ENCODE measurements at regions not wholly inside any gene's neighbourhood (a gene's known extent, or its start where the extent isn't known, plus 50 kb on each side); places are given as distances from the start of the nearest gene placed in this dataset.
"Not testable (repeated sequence)": the region's sequence is repeated elsewhere in the genome, so short reads cannot be mapped to it uniquely, and the experiment has no call there.

DNA sequence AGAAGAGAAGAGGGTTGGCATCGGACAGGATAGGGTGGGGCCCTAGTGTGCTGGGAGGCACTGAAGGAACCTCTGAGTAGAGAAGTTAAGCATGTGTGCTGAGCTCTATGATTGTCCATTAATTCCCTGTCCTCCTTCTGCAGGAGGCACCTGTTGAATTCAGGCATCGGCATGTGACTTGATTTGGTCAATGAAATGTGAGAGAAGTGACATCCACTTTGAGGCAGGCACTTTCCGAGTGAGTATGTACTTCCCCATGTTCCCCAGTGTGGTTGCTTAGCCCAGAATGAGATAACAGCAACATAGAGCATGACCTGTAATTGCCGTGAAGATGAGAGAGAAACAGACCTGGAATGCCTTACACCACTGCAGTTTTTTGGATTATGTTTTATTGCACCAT, 224.8 kb downstream of the RPLP1 start:
- ATAC-seq, result no peak
- peaks cover 0 to 3% (median 0%) of the 10 kb centered on the region in 3 donors for H3K9me3 ChIP-seq
- H3K27ac ChIP-seq, result no peak overlapping the region
- no peak for TF ChIP-seq EP300 (IDR thresholded peaks at IDR 0.05)
- TF ChIP-seq POLR2AphosphoS5 (IDR thresholded peaks at IDR 0.05), result no peak
- TF ChIP-seq, protein P1, sequence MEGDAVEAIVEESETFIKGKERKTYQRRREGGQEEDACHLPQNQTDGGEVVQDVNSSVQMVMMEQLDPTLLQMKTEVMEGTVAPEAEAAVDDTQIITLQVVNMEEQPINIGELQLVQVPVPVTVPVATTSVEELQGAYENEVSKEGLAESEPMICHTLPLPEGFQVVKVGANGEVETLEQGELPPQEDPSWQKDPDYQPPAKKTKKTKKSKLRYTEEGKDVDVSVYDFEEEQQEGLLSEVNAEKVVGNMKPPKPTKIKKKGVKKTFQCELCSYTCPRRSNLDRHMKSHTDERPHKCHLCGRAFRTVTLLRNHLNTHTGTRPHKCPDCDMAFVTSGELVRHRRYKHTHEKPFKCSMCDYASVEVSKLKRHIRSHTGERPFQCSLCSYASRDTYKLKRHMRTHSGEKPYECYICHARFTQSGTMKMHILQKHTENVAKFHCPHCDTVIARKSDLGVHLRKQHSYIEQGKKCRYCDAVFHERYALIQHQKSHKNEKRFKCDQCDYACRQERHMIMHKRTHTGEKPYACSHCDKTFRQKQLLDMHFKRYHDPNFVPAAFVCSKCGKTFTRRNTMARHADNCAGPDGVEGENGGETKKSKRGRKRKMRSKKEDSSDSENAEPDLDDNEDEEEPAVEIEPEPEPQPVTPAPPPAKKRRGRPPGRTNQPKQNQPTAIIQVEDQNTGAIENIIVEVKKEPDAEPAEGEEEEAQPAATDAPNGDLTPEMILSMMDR (IDR thresholded peaks at IDR 0.05), result no peak
- no peak for TF ChIP-seq POLR2A (IDR thresholded peaks at IDR 0.05)
- H3K4me3 ChIP-seq, result no peak overlapping the region
- H3K27me3 ChIP-seq, result peaks cover 17% of the 10 kb centered on the region
- H3K4me1 ChIP-seq, result no peaks in the 10 kb centered on the region
- WGBS, 2 donors (ENCODE audit: low coverage in 1 of 2), result 54 to 96% methylated on average over 3 to 4 of the region's 4 CpGs
- H3K36me3 ChIP-seq, result no peaks in the 10 kb centered on the region

DNA sequence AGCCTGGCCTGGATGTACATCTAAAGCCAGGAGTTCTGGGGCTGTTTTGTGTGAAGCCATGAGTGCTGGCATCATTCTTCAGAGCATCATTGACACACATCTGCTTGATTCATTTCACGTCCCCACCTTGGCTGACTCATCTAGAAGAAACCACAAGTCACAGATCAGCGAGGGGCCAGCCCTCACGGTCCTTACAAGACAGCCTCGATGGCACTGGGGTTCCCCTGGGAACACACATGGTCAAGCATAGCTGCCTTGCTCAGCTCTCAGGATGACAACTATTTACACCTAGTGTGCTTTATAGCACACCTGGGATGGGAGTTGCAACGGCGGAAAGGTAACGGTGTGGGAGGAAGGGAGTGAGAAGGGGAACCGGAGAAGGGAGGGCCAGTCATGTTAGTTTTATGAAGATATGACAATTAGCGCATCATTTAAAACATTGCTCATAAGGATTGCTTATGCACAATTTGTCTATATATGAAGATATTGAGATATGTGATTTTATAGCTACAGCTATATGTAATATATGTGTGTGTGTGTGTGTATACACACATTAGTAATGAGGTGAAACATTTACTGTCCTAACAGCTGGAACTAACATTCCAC, 227.1 kb downstream of the RPLP1 start:
- no peaks in the 10 kb centered on the region for H3K4me1 ChIP-seq
- H3K27me3 ChIP-seq, result peaks cover 17% of the 10 kb centered on the region
- 82 to 83% methylated on average over 5 to 6 of the region's 9 CpGs for WGBS, 2 donors (ENCODE audit: low coverage in 1 of 2)
- H3K27ac ChIP-seq, result no peak overlapping the region
- H3K9me3 ChIP-seq, result peaks cover 0 to 12% (median 0%) of the 10 kb centered on the region in 3 donors
- TF ChIP-seq POLR2A (IDR thresholded peaks at IDR 0.05), result no peak
- TF ChIP-seq, protein P1 (IDR thresholded peaks at IDR 0.05), result no peak
- TF ChIP-seq POLR2AphosphoS5 (IDR thresholded peaks at IDR 0.05), result no peak
- TF ChIP-seq EP300 (IDR thresholded peaks at IDR 0.05), result no peak
- no peak for ATAC-seq
- no peaks in the 10 kb centered on the region for H3K36me3 ChIP-seq
- no peak overlapping the region for H3K4me3 ChIP-seq

DNA sequence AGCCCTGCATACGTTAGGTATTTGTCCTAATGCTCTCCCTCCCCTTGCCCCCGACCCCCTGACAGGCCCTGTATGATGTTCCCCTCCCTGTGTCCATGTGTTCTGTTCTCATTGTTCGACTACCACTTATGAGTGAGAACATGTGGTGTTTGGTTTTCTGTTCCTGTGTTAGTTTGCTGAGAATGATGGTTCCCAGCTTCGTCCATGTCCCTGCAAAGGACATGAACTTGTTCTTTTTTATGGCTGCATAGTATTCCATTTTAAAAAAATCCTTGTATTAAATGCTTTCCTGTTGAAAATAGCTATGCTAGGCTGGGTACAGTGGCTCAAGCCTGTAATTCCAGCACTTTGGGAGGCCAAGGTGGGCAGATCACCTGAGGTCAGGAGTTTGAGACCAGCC, 232.2 kb downstream of the RPLP1 start:
- not testable (repeated sequence) for H3K36me3 ChIP-seq, H3K4me3 ChIP-seq, H3K27me3 ChIP-seq, H3K27ac ChIP-seq, ATAC-seq, H3K4me1 ChIP-seq
- 73 to 87% methylated on average over 4 of the region's 4 CpGs for WGBS, 2 donors (ENCODE audit: low coverage in 1 of 2)
- peaks cover 0 to 36% (median 0%) of the 10 kb centered on the region in 3 donors for H3K9me3 ChIP-seq

DNA sequence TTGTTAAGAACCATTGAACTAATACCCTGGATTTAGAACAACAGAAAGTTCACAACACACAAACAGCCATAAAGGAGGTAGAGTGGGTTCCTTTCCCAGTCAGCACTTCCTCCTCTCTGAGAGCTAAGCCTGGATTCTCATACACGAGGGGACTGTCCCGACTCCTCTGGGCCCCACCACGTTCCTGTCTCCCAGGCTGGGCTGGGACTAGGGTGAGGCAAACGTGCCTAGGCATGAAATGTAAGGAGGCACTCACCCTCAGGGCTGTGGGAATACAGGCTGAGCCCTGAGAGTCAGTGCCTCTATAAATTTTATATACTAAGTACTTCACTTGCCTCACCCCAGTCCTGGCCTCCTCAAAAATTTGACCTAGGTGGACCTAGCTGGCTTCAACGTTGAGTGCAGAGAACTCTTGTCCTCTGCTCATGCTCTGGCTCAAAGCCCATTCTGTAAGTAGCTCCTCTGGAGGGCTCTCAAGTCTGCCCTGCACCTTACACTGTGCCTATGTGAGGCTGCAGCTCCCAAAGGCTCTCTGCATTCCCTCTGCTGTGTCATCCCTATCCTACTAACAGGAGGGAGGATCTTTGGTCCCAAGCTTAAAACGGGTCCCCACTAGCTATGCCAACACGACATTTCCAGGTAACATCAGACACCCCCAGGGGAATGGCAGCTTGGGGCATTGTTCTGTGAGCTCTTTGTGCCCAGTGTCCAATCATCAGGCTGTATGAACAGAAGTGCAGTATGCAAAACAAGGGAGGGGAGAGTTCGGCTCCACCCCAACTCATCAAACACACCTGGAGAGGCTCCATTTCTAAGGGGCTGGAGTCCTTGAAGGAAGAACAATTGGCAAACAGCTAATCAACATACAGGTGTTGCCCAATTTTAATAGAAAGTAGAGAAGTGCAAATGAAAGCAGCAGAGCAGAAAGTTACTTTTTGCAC, 233.2 kb downstream of the RPLP1 start:
- no peak for ATAC-seq
- WGBS, 2 donors (ENCODE audit: low coverage in 1 of 2), result 52 to 60% methylated on average over 2 to 4 of the region's 8 CpGs
- TF ChIP-seq EP300 (IDR thresholded peaks at IDR 0.05) (no peak), POLR2A (IDR thresholded peaks at IDR 0.05) (no peak), POLR2AphosphoS5 (IDR thresholded peaks at IDR 0.05) (no peak)
- TF ChIP-seq, protein P1 (IDR thresholded peaks at IDR 0.05), result no peak

DNA sequence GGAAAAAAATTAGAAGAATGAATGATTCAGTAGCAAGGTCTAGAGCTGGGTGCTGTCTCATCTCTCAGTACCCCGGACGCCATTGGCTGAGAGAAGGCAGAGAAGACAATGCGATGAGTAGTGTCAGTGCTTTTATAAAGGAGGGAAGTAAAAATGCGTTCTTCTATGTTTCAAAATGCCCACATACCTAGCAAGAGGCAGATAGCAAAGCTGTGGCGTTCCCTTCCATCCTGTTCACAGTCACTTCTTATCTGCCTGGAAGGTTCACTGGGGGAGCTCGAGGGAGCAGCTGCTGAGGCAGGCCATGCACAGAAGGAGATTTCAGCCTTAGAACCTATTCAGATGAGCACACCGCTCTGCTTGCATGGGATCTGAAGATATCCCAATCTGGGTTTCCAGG, 234.0 kb downstream of the RPLP1 start:
- Histone ChIP-seq H3K36me3 (no peaks in the 10 kb centered on the region), H3K27me3 (peaks cover 8% of the 10 kb centered on the region), H3K9me3 (peaks cover 0 to 43% (median 0%) of the 10 kb centered on the region in 3 donors), H3K4me3 (no peak overlapping the region), H3K27ac (no peak overlapping the region), H3K4me1 (no peaks in the 10 kb centered on the region)
- ATAC-seq, result no peak
- 71% methylated on average over 6 of the region's 7 CpGs; no CpG with 5 or more reads in 1 of the 2 donors for WGBS, 2 donors (ENCODE audit: low coverage in 1 of 2)
- TF ChIP-seq POLR2AphosphoS5 (IDR thresholded peaks at IDR 0.05), result no peak
- TF ChIP-seq EP300 (IDR thresholded peaks at IDR 0.05), result no peak
- TF ChIP-seq, protein P1 (IDR thresholded peaks at IDR 0.05), result no peak
- no peak for TF ChIP-seq POLR2A (IDR thresholded peaks at IDR 0.05)

More for the DNA sequence above, 233.2 kb downstream of the RPLP1 start:
- Histone ChIP-seq H3K36me3 (no peaks in the 10 kb centered on the region), H3K4me3 (no peak overlapping the region), H3K27me3 (peaks cover 8% of the 10 kb centered on the region), H3K9me3 (peaks cover 0 to 43% (median 0%) of the 10 kb centered on the region in 3 donors), H3K4me1 (no peaks in the 10 kb centered on the region), H3K27ac (no peak overlapping the region)

Data from gastroesophageal sphincter (tissue), 4 donors.